Progenitor cell of endocrine pancreas (in vitro differentiated cells): ENCODE measurements at regions not wholly inside any gene's neighbourhood (a gene's known extent, or its start where the extent isn't known, plus 50 kb on each side); places are given as distances from the start of the nearest gene placed in this dataset.

ENCODE experiments used
- DNase-seq: peaks from one replicate; pipeline ENCODE4 v3.0.0; 2021; ENCODE audit warnings: low spot score; ENCODE audit not compliant: unreplicated experiment
- H3K27ac Mint-ChIP-seq: 2 replicates; pipeline ENCODE4 v1.8.0; 2021; ENCODE audit warnings: mild to moderate bottlenecking, moderate library complexity, mixed read lengths
- H3K27me3 Mint-ChIP-seq: 2 replicates; pipeline ENCODE4 v1.8.0; 2021; ENCODE audit warnings: mixed read lengths
- H3K36me3 Mint-ChIP-seq: 2 replicates; pipeline ENCODE4 v1.8.0; 2022; ENCODE audit warnings: mixed read lengths; ENCODE audit not compliant: insufficient read depth
- H3K4me1 Mint-ChIP-seq: 2 replicates; pipeline ENCODE4 v1.8.0; 2021; ENCODE audit warnings: low read depth, mixed read lengths
- H3K4me3 Mint-ChIP-seq: 2 replicates; pipeline ENCODE4 v1.8.0; 2021; ENCODE audit warnings: low read depth, mild to moderate bottlenecking, moderate library complexity, mixed read lengths
- H3K9me3 Mint-ChIP-seq: 2 replicates; pipeline ENCODE4 v1.8.0; 2021; ENCODE audit warnings: low read depth, mixed read lengths
- TF ChIP-seq, protein P1 (sequence below): fragments of 200-600 bp; sonication (generic); IDR thresholded peaks from one replicate; pipeline ENCODE4 v1.5.0; 2021; ENCODE audit warnings: antibody characterized with exemption, mild to moderate bottlenecking; ENCODE audit not compliant: unreplicated experiment

DNA sequence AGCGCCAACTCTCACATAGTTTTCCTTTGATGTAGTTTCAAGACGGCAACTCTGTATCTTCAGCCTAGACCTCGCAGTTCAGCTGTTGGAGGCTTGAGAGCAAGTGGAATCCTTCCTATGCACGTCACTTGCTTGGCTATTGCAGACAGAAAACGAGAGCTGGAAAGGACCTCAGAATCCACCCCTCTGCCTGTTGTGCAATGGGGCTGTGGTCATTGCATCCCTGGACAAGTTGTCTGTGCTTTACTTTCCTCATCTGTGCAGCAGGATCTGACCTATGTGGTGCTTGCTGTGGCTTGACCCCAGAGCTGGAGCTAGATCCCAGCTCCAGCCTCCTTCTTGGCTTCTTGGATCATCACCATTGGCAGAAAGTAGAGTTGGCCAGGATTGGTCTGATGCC lies 50.0 kb upstream of the IGSF21 start:
- DNase-seq: no peak
- Mint-ChIP-seq H3K27me3 (peaks cover 47% of the 10 kb centered on the region), H3K36me3 (no peaks in the 10 kb centered on the region), H3K9me3 (no peaks in the 10 kb centered on the region), H3K4me1 (no peaks in the 10 kb centered on the region), H3K4me3 (no peak overlapping the region), H3K27ac (no peak overlapping the region)
- TF ChIP-seq, protein P1, sequence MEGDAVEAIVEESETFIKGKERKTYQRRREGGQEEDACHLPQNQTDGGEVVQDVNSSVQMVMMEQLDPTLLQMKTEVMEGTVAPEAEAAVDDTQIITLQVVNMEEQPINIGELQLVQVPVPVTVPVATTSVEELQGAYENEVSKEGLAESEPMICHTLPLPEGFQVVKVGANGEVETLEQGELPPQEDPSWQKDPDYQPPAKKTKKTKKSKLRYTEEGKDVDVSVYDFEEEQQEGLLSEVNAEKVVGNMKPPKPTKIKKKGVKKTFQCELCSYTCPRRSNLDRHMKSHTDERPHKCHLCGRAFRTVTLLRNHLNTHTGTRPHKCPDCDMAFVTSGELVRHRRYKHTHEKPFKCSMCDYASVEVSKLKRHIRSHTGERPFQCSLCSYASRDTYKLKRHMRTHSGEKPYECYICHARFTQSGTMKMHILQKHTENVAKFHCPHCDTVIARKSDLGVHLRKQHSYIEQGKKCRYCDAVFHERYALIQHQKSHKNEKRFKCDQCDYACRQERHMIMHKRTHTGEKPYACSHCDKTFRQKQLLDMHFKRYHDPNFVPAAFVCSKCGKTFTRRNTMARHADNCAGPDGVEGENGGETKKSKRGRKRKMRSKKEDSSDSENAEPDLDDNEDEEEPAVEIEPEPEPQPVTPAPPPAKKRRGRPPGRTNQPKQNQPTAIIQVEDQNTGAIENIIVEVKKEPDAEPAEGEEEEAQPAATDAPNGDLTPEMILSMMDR: no peak
